Activated naive CD8-positive, alpha-beta T cell treated with anti-CD3 and anti-CD28 coated beads, Interleukin-2, amount 50 U/mL, for 16 hours (primary cell): ENCODE measurements at regions not wholly inside any gene's neighbourhood (a gene's known extent, or its start where the extent isn't known, plus 50 kb on each side); places are given as distances from the start of the nearest gene placed in this dataset.

Experiments used
- DNase-seq: peaks from one replicate; pipeline ENCODE4 v3.0.0-alpha.2; 2020; ENCODE audit warnings: low read depth, low spot score

- no peak for DNase-seq
Measured at GRCh38 chr5:2696156-2696807, 55.2 kb downstream of the IRX2 start.

GRCh38 chr5:2695200-2695891, 56.1 kb downstream of the IRX2 start:
- DNase-seq, result no peak

DNA sequence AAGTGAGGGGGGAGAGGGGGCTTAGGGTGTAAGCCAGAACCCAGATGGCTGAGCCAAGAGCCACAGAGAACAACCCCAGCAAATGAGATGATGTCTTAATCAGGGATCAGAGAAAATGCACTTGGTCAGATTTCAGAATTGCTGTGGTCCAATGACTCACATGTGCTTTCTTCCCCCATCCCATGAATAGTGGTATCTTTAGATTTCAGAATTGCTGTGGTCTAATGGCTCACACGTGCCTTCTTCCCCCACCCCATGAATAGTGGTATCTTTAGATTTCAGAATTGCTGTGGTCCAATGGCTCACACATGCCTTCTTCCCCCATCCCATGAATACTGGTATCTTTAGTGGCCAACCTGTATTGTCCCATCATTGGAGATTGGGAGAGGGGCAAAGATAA, 59.9 kb downstream of the IRX2 start:
- no peak for DNase-seq

DNA sequence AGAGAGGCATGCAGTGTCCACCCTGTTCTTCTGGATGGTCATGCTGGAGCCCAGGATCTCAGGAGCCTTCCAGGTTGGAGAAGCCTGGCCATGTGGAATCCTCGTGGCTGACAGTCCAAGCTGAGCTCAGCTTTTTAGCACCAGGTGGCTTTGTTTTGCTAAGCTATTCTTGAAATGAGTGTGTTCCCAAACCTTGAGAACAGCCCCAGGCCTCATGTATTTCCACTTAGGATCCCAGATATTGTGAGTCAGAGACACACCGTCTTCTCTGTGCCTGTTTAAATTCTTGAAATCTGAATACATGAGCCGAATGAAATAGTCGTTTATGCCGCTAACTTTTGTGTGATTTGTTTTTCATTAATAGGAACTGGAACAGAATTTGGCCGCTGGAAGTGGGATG, 61.2 kb downstream of the IRX2 start:
- no peak for DNase-seq

DNA sequence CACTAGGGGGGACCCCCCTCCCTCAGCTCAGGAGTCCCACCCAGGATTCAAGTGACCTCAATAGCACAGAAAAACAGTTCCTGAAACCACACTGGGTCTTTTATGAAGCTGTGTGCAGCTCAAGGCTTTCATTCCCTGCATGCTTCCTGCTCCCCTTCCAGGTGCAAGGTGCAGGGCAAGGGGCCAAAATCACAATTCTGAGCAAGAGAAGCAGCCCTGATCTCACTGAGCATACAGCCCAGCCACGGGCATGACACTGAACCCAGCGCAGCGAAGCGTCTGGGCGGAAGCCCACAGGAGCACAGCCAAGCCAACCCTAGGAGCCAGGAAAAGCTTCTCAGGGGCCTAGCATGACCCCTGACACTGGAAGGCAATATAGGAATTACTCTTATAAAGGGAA, 62.9 kb downstream of the IRX2 start:
- no peak for DNase-seq

DNA sequence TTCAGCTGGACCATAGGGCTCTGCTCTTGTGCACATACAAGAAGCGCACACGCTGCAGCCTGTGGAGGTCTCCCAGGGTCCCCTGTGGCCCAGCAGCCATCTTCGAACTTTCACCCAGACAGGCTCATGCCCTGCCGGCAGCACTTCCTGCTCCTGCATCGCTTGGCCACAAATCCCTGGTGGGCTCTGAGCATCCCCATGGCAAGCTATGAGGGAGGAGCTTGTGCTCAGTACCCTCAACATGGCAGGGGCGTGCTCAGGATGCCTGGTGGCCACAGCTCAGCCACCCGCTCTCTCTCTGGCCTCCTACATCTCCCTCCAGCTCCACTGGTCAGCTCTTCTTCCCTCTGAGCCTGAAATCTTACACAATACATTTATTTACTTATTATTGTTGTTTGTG, 63.7 kb downstream of the IRX2 start:
- no peak for DNase-seq

DNA sequence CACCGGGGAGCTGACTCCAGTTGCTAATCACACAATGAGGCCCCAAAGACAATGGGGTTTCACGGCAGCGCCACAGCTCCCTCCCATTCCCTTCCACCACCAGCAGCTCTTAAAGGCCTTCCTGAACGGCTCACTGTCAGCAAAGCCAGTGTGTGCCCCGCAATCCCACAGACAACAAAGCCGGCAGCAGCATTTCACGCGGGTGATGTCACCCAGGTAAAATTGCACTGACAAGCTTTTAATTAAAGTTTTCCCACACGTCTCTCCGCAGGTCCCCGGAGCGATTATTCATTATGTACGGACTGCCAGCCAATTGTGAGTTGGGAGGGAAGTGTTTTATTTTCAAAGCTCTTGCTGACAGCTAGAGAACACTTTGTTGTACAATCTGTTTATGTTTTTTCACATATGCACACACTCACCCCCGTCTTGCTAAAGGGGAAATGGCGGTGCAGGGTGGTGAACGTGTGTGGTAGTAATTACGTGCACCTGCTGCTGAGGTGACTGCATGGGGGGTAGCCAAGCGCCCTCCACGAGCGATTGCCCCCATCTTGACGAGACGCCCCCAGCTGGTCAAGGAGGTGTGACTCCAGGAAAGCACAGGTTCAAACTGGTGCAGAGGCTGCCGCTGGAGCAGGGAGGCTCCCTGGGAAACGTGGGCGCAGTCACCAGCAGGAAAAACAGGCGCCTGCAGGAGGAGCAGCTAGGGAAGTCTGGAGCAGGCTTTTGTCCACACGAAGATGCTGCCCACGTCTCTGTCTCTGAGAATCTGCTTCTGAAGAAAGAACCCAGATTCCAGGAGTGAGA, 65.0 kb downstream of the IRX2 start:
- no peak for DNase-seq

- no peak for DNase-seq
Measured at GRCh38 chr5:2685651-2686272, 65.7 kb downstream of the IRX2 start.

- no peak for DNase-seq
Measured at GRCh38 chr5:2684606-2685005, 66.9 kb downstream of the IRX2 start.

- DNase-seq, result no peak
Measured at GRCh38 chr5:2683720-2684119, 67.8 kb downstream of the IRX2 start.

DNA sequence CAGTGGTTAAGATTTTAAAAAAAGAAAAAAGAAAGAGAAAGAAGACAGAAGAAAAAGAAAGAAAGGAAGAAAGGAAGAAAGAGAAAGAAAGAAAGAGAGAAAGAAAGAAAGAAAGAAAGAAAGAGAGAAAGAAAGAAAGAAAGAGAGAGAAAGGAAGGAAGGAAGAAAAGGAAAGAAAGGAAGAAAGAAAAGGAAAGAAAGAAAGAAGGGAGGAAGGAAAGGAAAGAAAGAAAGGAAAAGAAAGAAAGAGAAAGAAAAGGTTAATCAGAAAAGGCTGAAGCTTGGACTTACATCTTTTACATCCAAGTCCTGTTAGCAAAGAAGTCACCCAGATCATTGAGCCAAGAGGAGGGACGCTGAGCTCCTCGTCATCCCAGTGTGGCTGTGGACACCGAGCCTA, 70.0 kb downstream of the IRX2 start:
- no peak for DNase-seq

GRCh38 chr5:2680979-2681378, 70.5 kb downstream of the IRX2 start:
- DNase-seq, result no peak

GRCh38 chr5:2677689-2678088, 73.8 kb downstream of the IRX2 start:
- no peak for DNase-seq

- no peak for DNase-seq
Measured at GRCh38 chr5:2675548-2675947, 75.9 kb downstream of the IRX2 start.

- DNase-seq, result no peak
Measured at GRCh38 chr5:2674456-2674855, 77.0 kb downstream of the IRX2 start.

GRCh38 chr5:2670940-2671339, 80.5 kb downstream of the IRX2 start:
- DNase-seq, result no peak

DNA sequence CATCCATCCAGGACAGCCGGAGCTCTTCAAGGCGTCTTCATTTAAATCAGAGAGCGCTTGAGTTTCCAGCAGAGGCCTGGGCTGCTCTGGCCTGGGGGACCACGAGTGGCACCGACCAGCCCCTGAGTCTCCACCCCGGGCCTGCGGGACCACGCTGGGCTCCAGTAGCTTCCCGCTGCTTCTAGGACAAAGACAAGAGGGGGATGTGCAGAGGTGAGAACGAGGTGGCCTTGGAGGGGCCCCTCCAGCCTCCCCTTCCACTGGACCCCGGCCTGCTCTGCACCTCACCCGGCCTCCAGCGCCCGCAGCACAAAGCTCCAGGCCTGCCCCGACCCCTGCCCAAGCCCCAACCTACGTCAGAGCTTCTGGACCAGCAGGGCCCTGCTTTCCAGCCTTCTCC, 81.6 kb downstream of the IRX2 start:
- no peak for DNase-seq

GRCh38 chr5:2669259-2669658, 82.2 kb downstream of the IRX2 start:
- DNase-seq, result no peak

DNA sequence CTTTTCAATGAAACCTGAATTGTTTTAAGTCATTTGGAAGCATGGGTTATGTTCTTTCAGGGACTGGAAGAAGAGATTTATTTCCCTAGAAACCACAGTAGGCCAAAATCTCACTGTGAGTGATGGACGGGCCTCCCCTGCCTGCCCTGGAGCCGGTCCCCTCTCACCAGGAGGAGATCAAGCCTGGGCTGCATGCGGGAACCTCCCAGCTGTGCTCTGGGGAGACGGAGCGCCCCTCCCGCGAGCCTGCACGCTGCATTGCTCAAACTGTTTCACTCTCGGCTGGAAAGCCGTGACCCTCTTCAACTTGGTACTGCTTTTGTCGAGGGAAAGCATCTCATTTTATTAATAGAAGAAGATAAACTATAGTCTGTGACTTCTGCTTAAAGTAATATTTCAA, 85.4 kb downstream of the IRX2 start:
- no peak for DNase-seq

DNA sequence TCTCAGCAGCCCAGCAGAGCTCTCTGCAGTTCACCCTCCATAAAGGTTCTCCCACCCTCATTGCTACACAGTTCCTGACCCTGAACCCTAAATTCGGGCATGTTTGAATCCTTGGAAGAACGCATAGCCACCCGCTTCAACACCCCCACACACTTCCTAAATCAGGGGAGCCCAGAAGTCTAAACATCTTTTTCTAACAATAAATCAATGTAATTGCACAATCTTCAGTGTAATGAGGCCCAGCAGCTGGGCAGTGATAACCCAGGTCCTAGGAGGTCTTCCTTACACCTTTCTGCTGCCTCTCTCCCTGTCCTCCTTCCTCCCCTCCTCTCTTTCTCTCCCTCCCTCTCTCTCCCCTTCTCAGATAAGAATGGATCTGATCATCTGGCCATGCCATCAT, 88.0 kb downstream of the IRX2 start:
- DNase-seq, result no peak

DNA sequence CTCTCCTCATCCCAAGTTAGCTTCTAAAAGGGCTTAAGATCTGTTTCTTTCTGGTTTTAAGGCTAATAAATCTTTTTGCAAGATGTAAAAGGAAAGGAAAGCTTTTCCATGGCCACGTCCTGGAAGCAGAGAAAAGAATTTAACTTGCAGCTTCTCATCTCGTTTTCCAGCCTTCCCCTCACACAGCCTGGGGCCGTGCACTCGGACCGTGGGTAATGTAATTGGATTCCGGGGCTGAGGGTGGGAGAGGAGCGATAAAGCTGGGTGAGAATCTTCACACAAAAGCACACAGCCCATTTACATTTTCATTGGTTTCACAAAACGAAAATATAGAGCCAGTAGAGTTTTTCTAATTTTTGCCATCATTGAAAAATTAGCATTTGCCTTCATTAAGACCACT, 91.2 kb downstream of the IRX2 start:
- DNase-seq, result no peak

GRCh38 chr5:2658881-2659470, 92.5 kb downstream of the IRX2 start:
- no peak for DNase-seq
